Spleen (tissue), 11 donors: ENCODE measurements at regions not wholly inside any gene's neighbourhood (a gene's known extent, or its start where the extent isn't known, plus 50 kb on each side); places are given as distances from the start of the nearest gene placed in this dataset.

Experiments used
- DNase-seq: peaks from one replicate; pipeline ENCODE4 v3.0.0-alpha.2; 2020
- H3K27ac ChIP-seq, 8 donors: fragments of 200-600 bp; sonication (generic) in 7 of 8; 1 replicate in 4 of 8; 2 replicates in 4 of 8; pipeline versions ENCODE4 v1.5.0 to v1.8.0; 2016 to 2021; ENCODE audit warnings: inconsistent platforms in 4 of 8, mild to moderate bottlenecking in 4 of 8, moderate library complexity in 1 of 8
- H3K27me3 ChIP-seq, 7 donors: fragments of 200-600 bp; sonication (generic) in 6 of 7; replicated peaks in 1 of 7; 1 replicate in 4 of 7; 2 replicates in 3 of 7; pipeline versions ENCODE4 v1.5.0 to v1.8.0; 2016 to 2021; ENCODE audit warnings: inconsistent platforms in 3 of 7, mild to moderate bottlenecking in 1 of 7
- H3K36me3 ChIP-seq, 6 donors: fragments of 200-600 bp; sonication (generic) in 5 of 6; 1 replicate in 4 of 6; 2 replicates in 2 of 6; pipeline versions ENCODE4 v1.5.0 to v1.8.0; 2016 to 2021; ENCODE audit warnings: inconsistent platforms in 2 of 6
- H3K4me1 ChIP-seq, 6 donors: fragments of 200-600 bp; sonication (generic) in 5 of 6; 1 replicate in 3 of 6; 2 replicates in 3 of 6; pipeline versions ENCODE4 v1.5.0 to v1.8.0; 2016 to 2021; ENCODE audit warnings: inconsistent platforms in 3 of 6
- H3K4me3 ChIP-seq, 8 donors: fragments of 200-600 bp; sonication (generic) in 7 of 8; 1 replicate in 4 of 8; 2 replicates in 4 of 8; pipeline versions ENCODE4 v1.5.0 to v1.8.0; 2016 to 2021; ENCODE audit warnings: inconsistent platforms in 4 of 8, mild to moderate bottlenecking in 4 of 8, moderate library complexity in 2 of 8
- H3K9me3 ChIP-seq, 8 donors: fragments of 200-600 bp; sonication (generic) in 7 of 8; 1 replicate in 4 of 8; 2 replicates in 4 of 8; pipeline versions ENCODE4 v1.5.0 to v1.8.0; 2016 to 2021; ENCODE audit warnings: inconsistent platforms in 4 of 8
- CTCF ChIP-seq, 11 experiments: fragments of 200-600 bp in 7 of 11; fragments of 450-650 bp in 4 of 11; sonication (generic) in 4 of 11; IDR thresholded peaks in 8 of 11; conservative IDR thresholded peaks in 3 of 11; 1 replicate in 7 of 11; 2 replicates in 4 of 11; pipeline versions ENCODE4 v1.4.0 to v1.8.0; 2016 to 2021; ENCODE audit warnings: antibody characterized with exemption in 11 of 11, inconsistent platforms in 4 of 11, mild to moderate bottlenecking in 1 of 11
- POLR2A ChIP-seq, 3 donors: fragments of 450-650 bp; IDR thresholded peaks; one replicate each; pipeline ENCODE4 v1.5.1; 2017; ENCODE audit warnings: antibody characterized with exemption in 3 of 3, mild to moderate bottlenecking in 1 of 3
- POLR2AphosphoS5 ChIP-seq, 3 donors: sonication (generic); formaldehyde crosslinking; IDR thresholded peaks; one replicate each; pipeline ENCODE4 v1.5.1; 2017; ENCODE audit warnings: antibody characterized with exemption in 3 of 3
- WGBS, 5 donors: extraction: QIAGEN DNeasy Blood & Tissue Kit in 3 of 5; methylation state at CpG; one replicate each; pipeline versions ENCODE4 v1.1.5 to v1.1.7; 2013 to 2018; 5-methylcytosine and 5-hydroxymethylcytosine counted together
- intact Hi-C: fragments of 100-400 bp; cut with DNase I; formaldehyde crosslinking; loops from one replicate; pipeline ENCODE4 v1.15.0; 2023; ENCODE audit warnings: low total_unique reads
- donor health status: healthy with polysubstance abuse.
- donor health status: DM: no; HTN: no; CAD: no; lungs with moderate emphysema.
- donor health status: DM: no; HTN: no; CAD: no.
- donor health status: Bipolar disorder and iron deficiency.
- donor health status: healthy.
- donor health status: DM: no; HTN: no; CAD: no.
- donor health status: DM: yes; HTN: yes; CAD: no.

- Histone ChIP-seq H3K36me3 (no peaks in the 10 kb centered on the region), H3K27me3 (no peaks in the 10 kb centered on the region), H3K9me3 (peaks cover 0 to 20% (median 6%) of the 10 kb centered on the region in 8 donors), H3K27ac (no peak overlapping the region), H3K4me1 (no peaks in the 10 kb centered on the region), H3K4me3 (no peak overlapping the region)
- TF ChIP-seq POLR2A (IDR thresholded peaks at IDR 0.05): no peak
- no peak for TF ChIP-seq POLR2AphosphoS5 (IDR thresholded peaks at IDR 0.05)
- TF ChIP-seq CTCF (IDR thresholded peaks at IDR 0.05 in 8 of 11, conservative IDR thresholded peaks at IDR 0.05 in 3 of 11): no peak
- intact Hi-C loops: no loop called here
- no peak for DNase-seq
Measured at GRCh38 chr5:128613766-128614165, 75.7 kb upstream of the FBN2 start.

- no peak overlapping the region for H3K4me3 ChIP-seq
- H3K27me3 ChIP-seq: no peaks in the 10 kb centered on the region
- no peaks in the 10 kb centered on the region for H3K36me3 ChIP-seq
- H3K27ac ChIP-seq: no peak overlapping the region
- TF ChIP-seq POLR2AphosphoS5 (IDR thresholded peaks at IDR 0.05): no peak
- no peak for TF ChIP-seq CTCF (IDR thresholded peaks at IDR 0.05 in 8 of 11, conservative IDR thresholded peaks at IDR 0.05 in 3 of 11)
- TF ChIP-seq POLR2A (IDR thresholded peaks at IDR 0.05): no peak
- no peak for DNase-seq
- intact Hi-C loops: no loop called here
- no peaks in the 10 kb centered on the region for H3K4me1 ChIP-seq
- H3K9me3 ChIP-seq: peaks cover 0 to 3% (median 0%) of the 10 kb centered on the region in 8 donors
Measured at GRCh38 chr5:128615578-128615977, 77.5 kb upstream of the FBN2 start.

GRCh38 chr5:128626536-128627090 lies 88.6 kb upstream of the FBN2 start:
- WGBS, 5 donors: 42 to 56% (median 48%) methylated on average over 1 of the region's 1 CpG
- TF ChIP-seq POLR2A (IDR thresholded peaks at IDR 0.05): no peak
- no peak for TF ChIP-seq CTCF (IDR thresholded peaks at IDR 0.05 in 8 of 11, conservative IDR thresholded peaks at IDR 0.05 in 3 of 11)
- no peak for TF ChIP-seq POLR2AphosphoS5 (IDR thresholded peaks at IDR 0.05)
- no peak overlapping the region for H3K27ac ChIP-seq

GRCh38 chr5:128627939-128628338 lies 89.9 kb upstream of the FBN2 start:
- TF ChIP-seq CTCF (IDR thresholded peaks at IDR 0.05 in 8 of 11, conservative IDR thresholded peaks at IDR 0.05 in 3 of 11) (no peak), POLR2AphosphoS5 (IDR thresholded peaks at IDR 0.05) (no peak), POLR2A (IDR thresholded peaks at IDR 0.05) (no peak)
- Histone ChIP-seq H3K36me3 (no peaks in the 10 kb centered on the region), H3K27me3 (no peaks in the 10 kb centered on the region), H3K4me1 (no peaks in the 10 kb centered on the region), H3K4me3 (no peak overlapping the region), H3K27ac (no peak overlapping the region), H3K9me3 (no peaks in the 10 kb centered on the region)
- 79 to 94% (median 91%) methylated on average over 1 of the region's 1 CpG for WGBS, 5 donors
- no peak for DNase-seq
- intact Hi-C loops: no loop called here

More at GRCh38 chr5:128626536-128627090, 88.6 kb upstream of the FBN2 start:
- Histone ChIP-seq H3K9me3 (no peaks in the 10 kb centered on the region), H3K27me3 (no peaks in the 10 kb centered on the region), H3K4me3 (no peak overlapping the region), H3K36me3 (no peaks in the 10 kb centered on the region), H3K4me1 (no peaks in the 10 kb centered on the region)
- intact Hi-C loops: no loop called here
- no peak for DNase-seq
